ENCODE measurements at regions not wholly inside any gene's neighbourhood (a gene's known extent, or its start where the extent isn't known, plus 50 kb on each side); places are given as distances from the start of the nearest gene placed in this dataset.

GRCh38 chr15:39298271-39298962 is 282.5 kb upstream of the THBS1 start:
- no peak for DNase-seq

- DNase-seq, result no peak
Observed at GRCh38 chr15:39299486-39300267, 281.2 kb upstream of the THBS1 start.

GRCh38 chr15:39300451-39301153 is 280.3 kb upstream of the THBS1 start:
- no peak for DNase-seq

- DNase-seq, result no peak
Observed at GRCh38 chr15:39301589-39301999, 279.3 kb upstream of the THBS1 start.

GRCh38 chr15:39302936-39303335 is 277.9 kb upstream of the THBS1 start:
- no peak for DNase-seq

- no peak for DNase-seq
Observed at GRCh38 chr15:39304201-39304841, 276.6 kb upstream of the THBS1 start.

GRCh38 chr15:39304931-39305728 is 275.7 kb upstream of the THBS1 start:
- DNase-seq, result no peak

- DNase-seq, result no peak
Observed at GRCh38 chr15:39310633-39311032, 270.2 kb upstream of the THBS1 start.

GRCh38 chr15:39312984-39313383 is 267.9 kb upstream of the THBS1 start:
- no peak for DNase-seq

- DNase-seq, result no peak
Observed at GRCh38 chr15:39313467-39313866, 267.4 kb upstream of the THBS1 start.

- no peak for DNase-seq
Observed at GRCh38 chr15:39313881-39314280, 267.0 kb upstream of the THBS1 start.

GRCh38 chr15:39315206-39315850 is 265.6 kb upstream of the THBS1 start:
- DNase-seq, result no peak

GRCh38 chr15:39317225-39317624 is 263.7 kb upstream of the THBS1 start:
- DNase-seq, result no peak

- DNase-seq, result no peak
Observed at GRCh38 chr15:39318231-39318630, 262.6 kb upstream of the THBS1 start.

- DNase-seq, result no peak
Observed at GRCh38 chr15:39320355-39320754, 260.5 kb upstream of the THBS1 start.

GRCh38 chr15:39320886-39321285 is 260.0 kb upstream of the THBS1 start:
- DNase-seq, result no peak

GRCh38 chr15:39321977-39322376 is 258.9 kb upstream of the THBS1 start:
- no peak for DNase-seq

- no peak for DNase-seq
Observed at GRCh38 chr15:39323157-39323556, 257.7 kb upstream of the THBS1 start.

GRCh38 chr15:39323706-39324105 is 257.2 kb upstream of the THBS1 start:
- DNase-seq, result no peak

- DNase-seq, result no peak
Observed at GRCh38 chr15:39326306-39326975, 254.4 kb upstream of the THBS1 start.

- no peak for DNase-seq
Observed at GRCh38 chr15:39327005-39327730, 253.7 kb upstream of the THBS1 start.
